ENCODE measurements at regions not wholly inside any gene's neighbourhood (a gene's known extent, or its start where the extent isn't known, plus 50 kb on each side); places are given as distances from the start of the nearest gene placed in this dataset.

DNA sequence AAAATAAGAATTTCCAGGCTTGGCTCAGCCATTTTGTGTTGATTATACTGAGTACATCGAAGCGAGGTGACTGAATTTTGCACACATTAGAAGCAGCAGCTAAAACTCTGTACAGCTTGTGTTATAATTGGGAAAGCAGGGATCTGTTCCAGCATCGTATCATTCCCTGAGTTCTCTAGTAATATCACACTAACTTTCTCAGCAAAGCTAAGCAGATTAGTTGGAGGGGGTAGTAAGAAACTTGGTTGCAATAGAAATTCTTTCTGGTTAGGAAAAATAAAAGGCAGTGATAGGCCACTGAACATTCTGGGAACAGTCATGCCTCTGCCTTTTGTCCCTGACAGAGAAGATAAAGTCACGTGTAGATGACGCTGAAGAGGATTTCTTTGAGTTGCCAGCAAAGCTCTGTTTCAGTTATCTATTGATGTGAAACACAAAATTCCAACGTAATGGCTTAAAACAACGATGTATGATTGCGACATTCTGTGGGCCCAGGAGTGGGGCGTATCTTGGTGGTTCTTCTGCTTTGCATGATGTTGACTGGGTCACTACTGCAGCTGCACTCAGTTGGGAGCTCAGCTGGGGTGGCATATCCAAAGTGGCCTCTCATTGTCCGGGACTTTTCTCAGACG is 202.1 kb upstream of the MEX3C start:
- Histone ChIP-seq H3K27me3 (replicated peaks; ENCODE audit: control insufficient read depth, insufficient read depth, low read length) (no peaks in the 10 kb centered on the region), H3K36me3 (ENCODE audit: control insufficient read depth, insufficient read depth, low read length) (no peaks in the 10 kb centered on the region), H3K4me3 (replicated peaks; ENCODE audit: low read depth, low read length) (no peak overlapping the region)
- no peak for DNase-seq (ENCODE audit: extremely low read depth, insufficient read length)
- TF ChIP-seq, protein P1, sequence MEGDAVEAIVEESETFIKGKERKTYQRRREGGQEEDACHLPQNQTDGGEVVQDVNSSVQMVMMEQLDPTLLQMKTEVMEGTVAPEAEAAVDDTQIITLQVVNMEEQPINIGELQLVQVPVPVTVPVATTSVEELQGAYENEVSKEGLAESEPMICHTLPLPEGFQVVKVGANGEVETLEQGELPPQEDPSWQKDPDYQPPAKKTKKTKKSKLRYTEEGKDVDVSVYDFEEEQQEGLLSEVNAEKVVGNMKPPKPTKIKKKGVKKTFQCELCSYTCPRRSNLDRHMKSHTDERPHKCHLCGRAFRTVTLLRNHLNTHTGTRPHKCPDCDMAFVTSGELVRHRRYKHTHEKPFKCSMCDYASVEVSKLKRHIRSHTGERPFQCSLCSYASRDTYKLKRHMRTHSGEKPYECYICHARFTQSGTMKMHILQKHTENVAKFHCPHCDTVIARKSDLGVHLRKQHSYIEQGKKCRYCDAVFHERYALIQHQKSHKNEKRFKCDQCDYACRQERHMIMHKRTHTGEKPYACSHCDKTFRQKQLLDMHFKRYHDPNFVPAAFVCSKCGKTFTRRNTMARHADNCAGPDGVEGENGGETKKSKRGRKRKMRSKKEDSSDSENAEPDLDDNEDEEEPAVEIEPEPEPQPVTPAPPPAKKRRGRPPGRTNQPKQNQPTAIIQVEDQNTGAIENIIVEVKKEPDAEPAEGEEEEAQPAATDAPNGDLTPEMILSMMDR (IDR thresholded peaks at IDR 0.05; ENCODE audit: insufficient read depth, low read length, poor library complexity, severe bottlenecking), result no peak

- TF ChIP-seq, protein P1 (IDR thresholded peaks at IDR 0.05; ENCODE audit: insufficient read depth, low read length, poor library complexity, severe bottlenecking), result no peak
- Histone ChIP-seq H3K36me3 (ENCODE audit: control insufficient read depth, insufficient read depth, low read length) (no peaks in the 10 kb centered on the region), H3K27me3 (replicated peaks; ENCODE audit: control insufficient read depth, insufficient read depth, low read length) (no peaks in the 10 kb centered on the region), H3K4me3 (replicated peaks; ENCODE audit: low read depth, low read length) (no peak overlapping the region)
- no peak for DNase-seq (ENCODE audit: extremely low read depth, insufficient read length)
Measured at GRCh38 chr18:51400721-51401120, 203.2 kb upstream of the MEX3C start.

GRCh38 chr18:51401912-51402311 is 204.4 kb upstream of the MEX3C start:
- no peak overlapping the region for H3K4me3 ChIP-seq (replicated peaks; ENCODE audit: low read depth, low read length)
- no peaks in the 10 kb centered on the region for H3K36me3 ChIP-seq (ENCODE audit: control insufficient read depth, insufficient read depth, low read length)
- DNase-seq (ENCODE audit: extremely low read depth, insufficient read length), result no peak
- H3K27me3 ChIP-seq (replicated peaks; ENCODE audit: control insufficient read depth, insufficient read depth, low read length), result no peaks in the 10 kb centered on the region
- TF ChIP-seq, protein P1 (IDR thresholded peaks at IDR 0.05; ENCODE audit: insufficient read depth, low read length, poor library complexity, severe bottlenecking), result no peak

DNA sequence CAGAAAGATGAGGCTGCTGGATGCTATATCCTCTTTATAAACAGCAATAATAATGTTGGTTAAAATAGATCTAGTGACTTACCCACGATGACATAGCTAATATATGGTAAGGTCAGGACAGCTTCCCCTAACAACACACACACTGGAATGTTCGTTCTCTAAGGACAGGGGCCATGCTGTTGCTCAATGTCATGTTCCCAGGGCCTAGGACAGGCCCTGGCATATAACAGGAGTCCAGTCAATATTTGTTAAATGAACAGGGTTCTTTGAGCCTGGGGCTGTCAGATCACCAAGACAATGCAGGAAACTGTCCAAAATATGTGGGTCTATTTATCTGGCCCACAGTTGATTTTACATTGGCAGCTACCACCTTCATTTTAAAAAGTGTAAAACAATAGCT is 207.1 kb upstream of the MEX3C start:
- no peak for DNase-seq (ENCODE audit: extremely low read depth, insufficient read length)
- Histone ChIP-seq H3K27me3 (replicated peaks; ENCODE audit: control insufficient read depth, insufficient read depth, low read length) (no peaks in the 10 kb centered on the region), H3K4me3 (replicated peaks; ENCODE audit: low read depth, low read length) (no peak overlapping the region), H3K36me3 (ENCODE audit: control insufficient read depth, insufficient read depth, low read length) (no peaks in the 10 kb centered on the region)
- TF ChIP-seq, protein P1 (IDR thresholded peaks at IDR 0.05; ENCODE audit: insufficient read depth, low read length, poor library complexity, severe bottlenecking), result no peak

GRCh38 chr18:51405683-51406477 is 208.4 kb upstream of the MEX3C start:
- Histone ChIP-seq H3K4me3 (replicated peaks; ENCODE audit: low read depth, low read length) (no peak overlapping the region), H3K36me3 (ENCODE audit: control insufficient read depth, insufficient read depth, low read length) (no peaks in the 10 kb centered on the region), H3K27me3 (replicated peaks; ENCODE audit: control insufficient read depth, insufficient read depth, low read length) (no peaks in the 10 kb centered on the region)
- DNase-seq (ENCODE audit: extremely low read depth, insufficient read length), result no peak
- TF ChIP-seq, protein P1 (IDR thresholded peaks at IDR 0.05; ENCODE audit: insufficient read depth, low read length, poor library complexity, severe bottlenecking), result no peak

All from GM06990 (cell line).